Panc1 (cell line): ENCODE measurements at regions not wholly inside any gene's neighbourhood (a gene's known extent, or its start where the extent isn't known, plus 50 kb on each side); places are given as distances from the start of the nearest gene placed in this dataset.

ENCODE experiments used
- ATAC-seq: fragments of 200-7000 bp; cut with Tn5 transposase; 2 replicates; pipeline ENCODE4 v1.9.1; 2020; ENCODE audit warnings: mild to moderate bottlenecking, moderate library complexity
- BruUV-seq: library from RNA; stranded (reverse); fragments of 400-500 nt; replicated peaks from 2 replicates; lab custom pipeline; 2021; lab: Mats Ljungman, UMichigan
- CTCF ChIA-PET: fragments of 300-600 bp; sonication (Branson Sonifier 250); formaldehyde crosslinking; loops from one replicate; lab custom pipeline; 2022; ENCODE audit warnings: antibody characterized with exemption; lab: Charles Lee
- POLR2A ChIA-PET: fragments of 300-600 bp; sonication (Branson Sonifier 250); formaldehyde crosslinking; loops from one replicate; lab custom pipeline; 2022; ENCODE audit warnings: antibody characterized with exemption; lab: Charles Lee
- DNase-seq: peaks from one replicate; pipeline ENCODE4 v3.0.0-alpha.2; 2010; ENCODE audit warnings: low read depth, low spot score
- H3K27ac ChIP-seq: 2 replicates; pipeline ENCODE4 v1.5.1; 2011; ENCODE audit warnings: mild to moderate bottlenecking, low read length, inconsistent platforms
- H3K27me3 ChIP-seq: fragments of 200-500 bp; sonication (Bioruptor generic); 2 replicates; pipeline ENCODE4 v1.6.0; 2014; ENCODE audit warnings: low read length, inconsistent platforms; ENCODE audit not compliant: control insufficient read depth, insufficient read depth
- H3K36me3 ChIP-seq: fragments of 200-500 bp; sonication (Bioruptor generic); 2 replicates; pipeline ENCODE4 v1.5.1; 2014; ENCODE audit warnings: inconsistent platforms, mild to moderate bottlenecking, low read length, moderate library complexity; ENCODE audit not compliant: control insufficient read depth, insufficient read depth
- H3K4me1 ChIP-seq: 2 replicates; pipeline ENCODE4 v1.5.1; 2011; ENCODE audit warnings: inconsistent platforms, mild to moderate bottlenecking, low read length, moderate library complexity; ENCODE audit not compliant: control insufficient read depth, insufficient read depth
- H3K4me3 ChIP-seq, 2 experiments: 2 replicates each; pipeline ENCODE4 v1.5.1; 2011 to 2012; ENCODE audit warnings: low read depth in 2 of 2, low read length in 2 of 2, mild to moderate bottlenecking in 2 of 2, inconsistent platforms in 1 of 2, moderate library complexity in 1 of 2
- H3K9me3 ChIP-seq: fragments of 200-500 bp; sonication (Bioruptor generic); 2 replicates; pipeline ENCODE4 v1.5.1; 2014; ENCODE audit warnings: low read depth, mild to moderate bottlenecking, inconsistent platforms, low read length, moderate library complexity; ENCODE audit not compliant: control insufficient read depth, insufficient read depth
- POLR2AphosphoS5 ChIP-seq: IDR thresholded peaks from 2 replicates; pipeline ENCODE4 v1.6.1; 2012; ENCODE audit warnings: mild to moderate bottlenecking, low read depth, low read length, moderate library complexity
- SIN3A ChIP-seq: IDR thresholded peaks from 2 replicates; pipeline ENCODE4 v1.6.1; 2012; ENCODE audit warnings: low read depth, mild to moderate bottlenecking, low read length, moderate library complexity, borderline replicate concordance; ENCODE audit not compliant: insufficient read depth
- TCF7L2 ChIP-seq: IDR thresholded peaks from 2 replicates; pipeline ENCODE4 v1.6.1; 2011; ENCODE audit warnings: mild to moderate bottlenecking, low read depth, low read length, inconsistent platforms
- in situ Hi-C: cut with HindIII; loops from 2 replicates; pipeline ENCODE4 v1.10.0; 2016; ENCODE audit warnings: low sequenced_read_pairs, low pct_unique_long_range_greater_than_20kb
- intact Hi-C: fragments of 100-400 bp; cut with micrococcal nuclease; formaldehyde crosslinking; loops from one replicate; pipeline ENCODE4 v1.10.0; 2022; ENCODE audit not compliant: unreplicated experiment
- TF ChIP-seq, protein P1 (sequence below), 2 experiments: IDR thresholded peaks; 2 replicates each; pipeline ENCODE4 v1.6.1; 2011 to 2012; ENCODE audit warnings: low read depth in 2 of 2, control low read depth in 1 of 2, low read length in 1 of 2, mild to moderate bottlenecking in 1 of 2, moderate library complexity in 1 of 2; ENCODE audit not compliant: insufficient read depth in 1 of 2
- TF ChIP-seq, protein P2 (sequence below): fragments of 450-650 bp; IDR thresholded peaks from 2 replicates; pipeline ENCODE4 v1.5.1; 2017; ENCODE audit warnings: mild to moderate bottlenecking

DNA sequence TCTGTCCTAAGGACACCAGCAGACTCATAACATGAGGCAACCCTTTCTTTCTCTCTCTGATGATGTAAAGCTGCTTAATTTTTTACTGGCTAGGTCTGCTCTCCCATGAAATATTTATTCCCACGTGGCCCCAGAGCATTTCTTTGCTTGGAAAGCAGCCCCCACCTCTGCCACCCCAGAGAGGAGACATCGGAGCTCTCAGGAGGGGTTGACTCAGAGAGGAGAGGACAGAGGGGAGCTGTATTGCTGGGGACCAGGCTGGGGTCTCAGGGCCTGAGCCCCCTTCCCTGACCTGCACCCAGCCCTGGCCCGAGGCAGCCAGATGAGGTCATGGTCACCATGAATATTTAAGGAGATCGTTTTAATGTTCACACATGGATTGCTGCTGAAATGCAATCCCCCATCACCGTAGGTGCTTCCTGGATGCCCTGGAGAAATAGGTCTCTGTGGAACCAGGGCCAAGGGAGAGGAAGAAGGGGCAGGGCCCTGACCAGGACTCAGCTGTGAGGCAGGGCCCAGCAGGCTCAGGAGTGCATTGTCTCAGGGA lies 117.5 kb downstream of the DLL1 start:
- Histone ChIP-seq H3K4me3 (no peak overlapping the region), H3K36me3 (no peaks in the 10 kb centered on the region), H3K27ac (no peak overlapping the region), H3K27me3 (peaks cover under 1% of the 10 kb centered on the region; the same call in 1 of the 2 replicates), H3K4me1 (peaks cover 18% of the 10 kb centered on the region), H3K9me3 (no peaks in the 10 kb centered on the region)
- in situ Hi-C loops (no loop called here), intact Hi-C loops (no loop called here)
- no TSS peak for BruUV-seq
- TF ChIP-seq POLR2AphosphoS5 (no peak), TCF7L2 (no peak), SIN3A (no peak)
- TF ChIP-seq, protein P1, sequence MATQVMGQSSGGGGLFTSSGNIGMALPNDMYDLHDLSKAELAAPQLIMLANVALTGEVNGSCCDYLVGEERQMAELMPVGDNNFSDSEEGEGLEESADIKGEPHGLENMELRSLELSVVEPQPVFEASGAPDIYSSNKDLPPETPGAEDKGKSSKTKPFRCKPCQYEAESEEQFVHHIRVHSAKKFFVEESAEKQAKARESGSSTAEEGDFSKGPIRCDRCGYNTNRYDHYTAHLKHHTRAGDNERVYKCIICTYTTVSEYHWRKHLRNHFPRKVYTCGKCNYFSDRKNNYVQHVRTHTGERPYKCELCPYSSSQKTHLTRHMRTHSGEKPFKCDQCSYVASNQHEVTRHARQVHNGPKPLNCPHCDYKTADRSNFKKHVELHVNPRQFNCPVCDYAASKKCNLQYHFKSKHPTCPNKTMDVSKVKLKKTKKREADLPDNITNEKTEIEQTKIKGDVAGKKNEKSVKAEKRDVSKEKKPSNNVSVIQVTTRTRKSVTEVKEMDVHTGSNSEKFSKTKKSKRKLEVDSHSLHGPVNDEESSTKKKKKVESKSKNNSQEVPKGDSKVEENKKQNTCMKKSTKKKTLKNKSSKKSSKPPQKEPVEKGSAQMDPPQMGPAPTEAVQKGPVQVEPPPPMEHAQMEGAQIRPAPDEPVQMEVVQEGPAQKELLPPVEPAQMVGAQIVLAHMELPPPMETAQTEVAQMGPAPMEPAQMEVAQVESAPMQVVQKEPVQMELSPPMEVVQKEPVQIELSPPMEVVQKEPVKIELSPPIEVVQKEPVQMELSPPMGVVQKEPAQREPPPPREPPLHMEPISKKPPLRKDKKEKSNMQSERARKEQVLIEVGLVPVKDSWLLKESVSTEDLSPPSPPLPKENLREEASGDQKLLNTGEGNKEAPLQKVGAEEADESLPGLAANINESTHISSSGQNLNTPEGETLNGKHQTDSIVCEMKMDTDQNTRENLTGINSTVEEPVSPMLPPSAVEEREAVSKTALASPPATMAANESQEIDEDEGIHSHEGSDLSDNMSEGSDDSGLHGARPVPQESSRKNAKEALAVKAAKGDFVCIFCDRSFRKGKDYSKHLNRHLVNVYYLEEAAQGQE (IDR thresholded peaks at IDR 0.05; ENCODE audit: insufficient read depth in 1 of 2, low read depth in 2 of 2, low read length in 1 of 2) = no peak
- TF ChIP-seq, protein P2, sequence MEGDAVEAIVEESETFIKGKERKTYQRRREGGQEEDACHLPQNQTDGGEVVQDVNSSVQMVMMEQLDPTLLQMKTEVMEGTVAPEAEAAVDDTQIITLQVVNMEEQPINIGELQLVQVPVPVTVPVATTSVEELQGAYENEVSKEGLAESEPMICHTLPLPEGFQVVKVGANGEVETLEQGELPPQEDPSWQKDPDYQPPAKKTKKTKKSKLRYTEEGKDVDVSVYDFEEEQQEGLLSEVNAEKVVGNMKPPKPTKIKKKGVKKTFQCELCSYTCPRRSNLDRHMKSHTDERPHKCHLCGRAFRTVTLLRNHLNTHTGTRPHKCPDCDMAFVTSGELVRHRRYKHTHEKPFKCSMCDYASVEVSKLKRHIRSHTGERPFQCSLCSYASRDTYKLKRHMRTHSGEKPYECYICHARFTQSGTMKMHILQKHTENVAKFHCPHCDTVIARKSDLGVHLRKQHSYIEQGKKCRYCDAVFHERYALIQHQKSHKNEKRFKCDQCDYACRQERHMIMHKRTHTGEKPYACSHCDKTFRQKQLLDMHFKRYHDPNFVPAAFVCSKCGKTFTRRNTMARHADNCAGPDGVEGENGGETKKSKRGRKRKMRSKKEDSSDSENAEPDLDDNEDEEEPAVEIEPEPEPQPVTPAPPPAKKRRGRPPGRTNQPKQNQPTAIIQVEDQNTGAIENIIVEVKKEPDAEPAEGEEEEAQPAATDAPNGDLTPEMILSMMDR = no peak
- ChIA-PET POLR2A (no interaction called here), CTCF (interaction anchor here (0.6 to 1.9 kb wide), 2 partner anchors 342 to 555 kb away, joined by 7 to 9 read pairs; no protein-coding TSS in a partner anchor)
- DNase-seq = no peak
- no peak for ATAC-seq

- H3K27me3 ChIP-seq = peaks cover 6% of the 10 kb centered on the region
- H3K36me3 ChIP-seq = no peaks in the 10 kb centered on the region
- peaks cover 12% of the 10 kb centered on the region for H3K4me1 ChIP-seq
- ChIA-PET CTCF (interaction anchor here (1.9 kb wide), 1 partner anchor 341 kb away, joined by 7 read pairs; no protein-coding TSS in a partner anchor), POLR2A (no interaction called here)
- TF ChIP-seq TCF7L2 (no peak), SIN3A (no peak), POLR2AphosphoS5 (no peak)
- TF ChIP-seq, protein P2 = no peak
- TF ChIP-seq, protein P1 (IDR thresholded peaks at IDR 0.05; ENCODE audit: insufficient read depth in 1 of 2, low read depth in 2 of 2, low read length in 1 of 2) = no peak
- no peaks in the 10 kb centered on the region for H3K9me3 ChIP-seq
- in situ Hi-C loops (no loop called here), intact Hi-C loops (no loop called here)
- no peak overlapping the region for H3K4me3 ChIP-seq
- no peak for ATAC-seq
- DNase-seq = no peak
- H3K27ac ChIP-seq = no peak overlapping the region
- no TSS peak for BruUV-seq
Observed at GRCh38 chr6:170172825-170173256, 118.0 kb downstream of the DLL1 start.
